ENCODE measurements at regions not wholly inside any gene's neighbourhood (a gene's known extent, or its start where the extent isn't known, plus 50 kb on each side); places are given as distances from the start of the nearest gene placed in this dataset.

DNA sequence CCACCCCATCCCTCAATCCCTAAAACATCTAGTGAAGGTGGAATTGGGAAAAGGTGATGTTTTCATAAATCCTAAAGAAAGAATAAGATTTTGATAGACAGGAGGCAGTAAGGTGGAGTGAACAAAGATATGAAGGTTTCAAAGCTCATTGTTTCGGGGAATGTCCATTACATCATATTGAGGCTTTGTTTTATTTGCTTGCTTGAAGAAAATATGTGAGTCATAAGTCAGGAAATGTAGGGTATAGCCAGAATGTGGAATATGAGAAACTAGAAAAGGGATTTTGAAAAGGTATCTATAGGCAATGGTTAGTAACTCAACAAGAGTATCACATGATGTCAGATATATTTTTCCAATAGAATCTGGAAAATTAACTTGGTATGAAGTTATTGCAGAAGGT, 1178.5 kb upstream of the ACVR2A start:
- CTCF ChIA-PET: no interaction called here
- no peak overlapping the region for H3K27ac ChIP-seq (ENCODE audit: low read depth, low read length)
- no peaks in the 10 kb centered on the region for H3K9me3 ChIP-seq (ENCODE audit: control insufficient read depth in 1 of 2, insufficient read depth in 1 of 2, low read depth in 1 of 2, low read length in 2 of 2)
- DNase-seq (ENCODE audit: low read depth, low spot score) (no peak), ATAC-seq (no peak)
- H3K4me2 ChIP-seq (ENCODE audit: low read length): no peak overlapping the region
- no peak overlapping the region for H3K4me3 ChIP-seq (replicated peaks in 1 of 2; ENCODE audit: low read depth in 1 of 2, low read length in 2 of 2)
- intact Hi-C loops (cut with micrococcal nuclease): no loop called here
- no peaks in the 10 kb centered on the region for H4K20me1 ChIP-seq (ENCODE audit: insufficient read depth)
- RAD21 ChIA-PET (ENCODE audit: low non-redundant PET in 1 of 2, low total read pairs in 2 of 2, uncharacterized antibody in 2 of 2, unreplicated experiment in 2 of 2): no interaction called here
- H3K79me2 ChIP-seq (ENCODE audit: insufficient read depth, low read length): no peaks in the 10 kb centered on the region
- H3K4me1 ChIP-seq (ENCODE audit: control insufficient read depth in 1 of 2, insufficient read depth in 2 of 2, low read length in 2 of 2): no peaks in the 10 kb centered on the region
- POLR2A ChIA-PET: no interaction called here
- BruUV-seq (replicated peaks): no TSS peak
- no peak overlapping the region for H3K9ac ChIP-seq (ENCODE audit: low read length)
- H2AFZ ChIP-seq (ENCODE audit: low read depth, low read length, poor library complexity, severe bottlenecking): no peak overlapping the region
- TF ChIP-seq EZH2phosphoT487 (IDR thresholded peaks at IDR 0.05; ENCODE audit: borderline replicate concordance): no peak
- TF ChIP-seq EGR1 (IDR thresholded peaks at IDR 0.05; ENCODE audit: low read depth): no peak
- TF ChIP-seq JUND (IDR thresholded peaks at IDR 0.05): no peak
- TF ChIP-seq ZNF274 (IDR thresholded peaks at IDR 0.05; ENCODE audit: low read depth, low read length): no peak
- TF ChIP-seq SIN3A (IDR thresholded peaks at IDR 0.05; ENCODE audit: low read depth): no peak
- no peak for TF ChIP-seq POLR2A (IDR thresholded peaks at IDR 0.05; ENCODE audit: borderline replicate concordance, extremely low read depth, insufficient read depth, insufficient read length)
- TF ChIP-seq SRF (IDR thresholded peaks at IDR 0.05; ENCODE audit: low read depth): no peak
- TF ChIP-seq POLR2AphosphoS5 (IDR thresholded peaks at IDR 0.05; ENCODE audit: low read depth, low read length): no peak
- TF ChIP-seq CBX3 (IDR thresholded peaks at IDR 0.05; ENCODE audit: low read depth): no peak
- TF ChIP-seq, protein P1, sequence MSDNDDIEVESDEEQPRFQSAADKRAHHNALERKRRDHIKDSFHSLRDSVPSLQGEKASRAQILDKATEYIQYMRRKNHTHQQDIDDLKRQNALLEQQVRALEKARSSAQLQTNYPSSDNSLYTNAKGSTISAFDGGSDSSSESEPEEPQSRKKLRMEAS (IDR thresholded peaks at IDR 0.05): no peak
- no peak for TF ChIP-seq FOSL1 (IDR thresholded peaks at IDR 0.05; ENCODE audit: low read depth)
- no peak for TF ChIP-seq TCF7L2 (IDR thresholded peaks at IDR 0.05; ENCODE audit: borderline replicate concordance, extremely low read depth, insufficient read depth, insufficient read length)
- TF ChIP-seq REST (IDR thresholded peaks at IDR 0.05; ENCODE audit: low read depth): no peak
- H3K9me2 ChIP-seq (ENCODE audit: insufficient read depth): no peaks in the 10 kb centered on the region
- H3K36me3 ChIP-seq (ENCODE audit: control insufficient read depth in 1 of 2, insufficient read depth in 2 of 2, low read length in 2 of 2): no peaks in the 10 kb centered on the region
- H3K27me3 ChIP-seq (ENCODE audit: insufficient read depth, low read length): no peaks in the 10 kb centered on the region
